ENCODE measurements at regions not wholly inside any gene's neighbourhood (a gene's known extent, or its start where the extent isn't known, plus 50 kb on each side); places are given as distances from the start of the nearest gene placed in this dataset.

DNA sequence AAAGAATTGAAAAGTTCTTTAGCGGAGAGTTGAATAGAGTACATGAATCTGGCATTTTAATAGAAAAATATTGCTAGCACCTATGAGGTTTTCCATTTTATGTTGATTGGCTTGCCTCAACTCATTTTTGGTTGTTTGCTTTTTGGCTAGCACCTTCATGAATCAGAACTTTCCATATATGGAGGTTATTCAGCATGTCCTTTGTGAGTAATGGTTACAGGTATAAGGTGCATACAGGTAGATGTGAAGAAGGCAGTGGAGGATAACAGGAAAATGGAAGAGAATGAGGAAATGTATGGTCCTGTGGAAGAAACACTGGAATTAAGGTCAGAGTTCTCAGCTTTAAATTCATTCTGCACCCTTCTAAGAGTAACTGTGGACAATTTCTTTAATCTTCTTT is 98.1 kb upstream of the GBE1 start:
- TF ChIP-seq POLR2A (IDR thresholded peaks at IDR 0.05), result no peak
- TF ChIP-seq, protein P1, sequence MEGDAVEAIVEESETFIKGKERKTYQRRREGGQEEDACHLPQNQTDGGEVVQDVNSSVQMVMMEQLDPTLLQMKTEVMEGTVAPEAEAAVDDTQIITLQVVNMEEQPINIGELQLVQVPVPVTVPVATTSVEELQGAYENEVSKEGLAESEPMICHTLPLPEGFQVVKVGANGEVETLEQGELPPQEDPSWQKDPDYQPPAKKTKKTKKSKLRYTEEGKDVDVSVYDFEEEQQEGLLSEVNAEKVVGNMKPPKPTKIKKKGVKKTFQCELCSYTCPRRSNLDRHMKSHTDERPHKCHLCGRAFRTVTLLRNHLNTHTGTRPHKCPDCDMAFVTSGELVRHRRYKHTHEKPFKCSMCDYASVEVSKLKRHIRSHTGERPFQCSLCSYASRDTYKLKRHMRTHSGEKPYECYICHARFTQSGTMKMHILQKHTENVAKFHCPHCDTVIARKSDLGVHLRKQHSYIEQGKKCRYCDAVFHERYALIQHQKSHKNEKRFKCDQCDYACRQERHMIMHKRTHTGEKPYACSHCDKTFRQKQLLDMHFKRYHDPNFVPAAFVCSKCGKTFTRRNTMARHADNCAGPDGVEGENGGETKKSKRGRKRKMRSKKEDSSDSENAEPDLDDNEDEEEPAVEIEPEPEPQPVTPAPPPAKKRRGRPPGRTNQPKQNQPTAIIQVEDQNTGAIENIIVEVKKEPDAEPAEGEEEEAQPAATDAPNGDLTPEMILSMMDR (IDR thresholded peaks at IDR 0.05), result no peak

Data from testis (tissue), 2 donors.